NCI-H1048 (cell line): ENCODE measurements at regions not wholly inside any gene's neighbourhood (a gene's known extent, or its start where the extent isn't known, plus 50 kb on each side); places are given as distances from the start of the nearest gene placed in this dataset.

ENCODE experiments used
- DNase-seq: peaks from one replicate; lab custom pipeline; 2025; lab: John Stamatoyannopoulos, UW

DNA sequence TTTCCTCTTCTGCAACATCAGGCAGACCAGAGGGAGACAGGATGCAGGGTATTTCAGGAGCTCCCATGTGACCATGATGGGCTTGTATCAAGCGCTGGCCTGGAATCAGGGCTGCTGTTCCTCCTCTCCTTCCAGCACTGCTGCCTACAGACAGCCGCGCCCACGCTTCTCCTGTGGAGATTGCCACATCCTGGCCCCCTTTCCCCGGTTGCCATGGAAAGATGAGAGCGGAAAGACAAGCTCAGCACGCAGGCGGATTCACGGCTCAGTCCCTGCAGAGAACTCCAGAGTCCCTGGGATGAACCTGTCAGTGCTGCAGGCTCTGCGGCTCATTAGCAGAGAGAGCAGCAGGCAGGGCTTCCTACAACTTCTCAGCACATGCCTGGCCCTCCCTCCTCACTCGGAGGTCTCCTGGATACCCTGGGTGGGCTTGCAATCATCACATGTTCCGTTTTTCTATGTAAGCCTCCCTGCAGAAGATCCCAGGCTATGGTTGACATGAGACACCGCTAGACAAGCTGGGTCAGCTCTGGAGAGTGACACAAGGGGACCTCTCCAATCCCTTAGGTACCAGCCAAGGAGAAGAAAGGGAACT lies 497.8 kb upstream of the MYT1L start:
- DNase-seq = no peak

- DNase-seq = no peak
Measured at GRCh38 chr2:2827761-2828221, 496.7 kb upstream of the MYT1L start.

DNA sequence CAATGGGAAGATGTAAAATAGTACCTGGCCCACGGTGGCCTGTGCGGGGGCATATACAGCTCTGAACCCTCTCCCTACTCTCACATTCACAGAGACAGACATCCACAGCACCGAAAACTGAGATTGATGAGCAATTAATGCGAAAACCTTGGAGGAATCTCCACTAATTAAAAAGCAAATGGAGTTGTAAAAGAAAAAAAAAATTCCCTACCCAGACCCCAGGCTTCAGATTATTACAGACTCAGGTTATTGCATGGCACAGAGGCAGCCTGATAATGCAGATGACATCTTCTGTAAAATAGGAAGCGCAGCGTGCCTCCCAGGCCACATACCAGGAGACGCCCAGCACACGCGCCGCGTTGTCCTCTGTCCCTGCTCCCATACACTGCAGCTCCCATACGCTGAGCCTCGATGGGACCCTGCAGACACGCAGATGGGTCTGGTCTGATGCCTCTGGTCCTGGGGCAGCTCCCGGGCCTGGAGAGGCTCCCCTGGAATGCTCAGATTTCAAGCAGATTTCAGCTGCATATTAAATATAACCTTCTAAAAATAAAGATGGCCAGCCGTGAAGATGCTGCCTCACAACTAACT lies 496.1 kb upstream of the MYT1L start:
- DNase-seq = no peak

GRCh38 chr2:2826621-2827020 lies 495.5 kb upstream of the MYT1L start:
- no peak for DNase-seq

GRCh38 chr2:2826209-2826551 lies 495.1 kb upstream of the MYT1L start:
- DNase-seq = no peak

DNA sequence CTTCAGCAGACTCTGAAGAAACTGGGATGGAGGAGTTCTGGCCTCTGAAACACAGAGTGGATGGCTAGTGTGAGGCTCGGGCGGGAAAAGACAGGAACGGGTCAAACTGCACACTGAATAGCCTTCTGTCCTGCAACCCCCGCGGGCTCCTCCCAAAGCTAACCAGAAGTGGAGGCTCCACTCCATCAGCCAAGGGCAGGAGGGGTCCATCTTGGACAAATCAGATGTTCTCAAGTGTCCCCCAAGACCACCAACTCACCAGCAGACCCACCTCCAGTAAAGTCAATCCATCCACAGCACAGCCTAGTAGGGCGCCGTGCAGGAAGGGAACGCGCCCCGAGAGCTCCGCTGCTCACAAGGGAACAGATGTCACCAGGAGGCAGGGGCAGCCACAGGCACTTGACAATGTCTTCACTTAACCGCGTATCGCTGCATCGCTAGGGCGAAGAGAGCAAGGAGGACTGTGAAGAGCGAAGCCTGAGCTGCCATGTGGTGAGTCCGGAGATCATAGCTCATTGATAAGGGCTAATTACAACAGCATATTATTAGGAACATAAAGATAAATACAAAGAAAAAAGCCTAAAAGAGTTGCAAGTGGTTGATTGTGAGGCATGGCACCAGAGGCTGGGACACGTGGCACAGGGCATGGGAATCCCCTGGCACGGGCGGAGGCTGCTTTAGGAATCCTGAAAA lies 494.6 kb upstream of the MYT1L start:
- DNase-seq = no peak

GRCh38 chr2:2825062-2825461 lies 494.0 kb upstream of the MYT1L start:
- no peak for DNase-seq

- no peak for DNase-seq
Measured at GRCh38 chr2:2824588-2824987, 493.5 kb upstream of the MYT1L start.

DNA sequence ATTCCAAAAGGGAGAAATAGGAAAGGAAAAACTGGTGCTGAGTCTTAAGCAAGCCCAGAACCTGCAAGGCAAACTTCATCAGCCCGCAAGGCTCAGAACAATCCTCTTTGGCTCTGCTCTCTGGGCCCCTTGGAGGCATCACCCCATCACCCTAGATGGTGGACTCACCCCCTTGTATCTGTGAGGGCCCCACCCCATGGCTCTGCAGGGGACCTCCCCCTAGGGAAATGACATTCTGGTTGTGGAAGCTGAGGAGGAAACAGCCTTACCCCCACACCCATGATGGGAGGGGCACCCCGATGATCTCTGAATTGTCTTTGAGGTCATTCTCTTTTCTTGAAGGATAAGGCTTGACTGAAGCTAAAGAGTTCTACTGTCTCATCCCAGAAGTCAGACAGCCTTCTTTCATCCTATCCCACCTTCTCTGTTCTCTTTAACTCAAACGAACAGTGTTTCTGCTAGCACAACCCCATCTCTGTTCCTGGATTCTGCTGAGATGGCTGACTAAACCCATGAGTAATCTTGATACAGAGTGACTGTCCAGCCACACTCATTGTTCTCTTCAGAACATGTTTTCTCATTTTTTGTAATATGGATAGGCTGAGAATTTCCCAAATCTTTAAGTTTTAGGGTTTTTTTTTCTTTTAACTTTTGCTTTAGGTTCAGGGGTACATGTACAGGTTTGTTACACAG lies 492.1 kb upstream of the MYT1L start:
- DNase-seq = no peak

- no peak for DNase-seq
Measured at GRCh38 chr2:2822143-2822542, 491.1 kb upstream of the MYT1L start.

GRCh38 chr2:2812648-2813047 lies 481.6 kb upstream of the MYT1L start:
- DNase-seq = no peak

DNA sequence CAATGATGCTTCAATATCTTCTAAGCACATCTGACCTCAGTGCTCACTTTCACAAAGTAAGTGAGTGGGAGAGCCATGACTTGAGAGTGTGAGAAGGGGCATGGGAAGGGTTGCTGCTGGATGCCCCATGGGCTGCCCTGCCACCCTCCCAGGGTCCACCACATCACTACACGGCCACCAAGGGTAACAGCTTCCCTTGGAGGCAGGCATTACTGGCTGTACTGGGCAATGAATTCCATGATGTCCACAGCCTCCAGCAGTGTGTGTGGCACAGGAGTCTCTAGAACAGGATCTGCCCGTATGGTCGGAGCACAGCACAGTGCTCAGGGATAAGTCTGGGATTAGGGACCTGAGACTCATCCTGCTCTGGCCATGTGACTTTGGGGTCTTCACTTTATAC lies 481.0 kb upstream of the MYT1L start:
- no peak for DNase-seq

- DNase-seq = no peak
Measured at GRCh38 chr2:2810504-2810903, 479.4 kb upstream of the MYT1L start.

DNA sequence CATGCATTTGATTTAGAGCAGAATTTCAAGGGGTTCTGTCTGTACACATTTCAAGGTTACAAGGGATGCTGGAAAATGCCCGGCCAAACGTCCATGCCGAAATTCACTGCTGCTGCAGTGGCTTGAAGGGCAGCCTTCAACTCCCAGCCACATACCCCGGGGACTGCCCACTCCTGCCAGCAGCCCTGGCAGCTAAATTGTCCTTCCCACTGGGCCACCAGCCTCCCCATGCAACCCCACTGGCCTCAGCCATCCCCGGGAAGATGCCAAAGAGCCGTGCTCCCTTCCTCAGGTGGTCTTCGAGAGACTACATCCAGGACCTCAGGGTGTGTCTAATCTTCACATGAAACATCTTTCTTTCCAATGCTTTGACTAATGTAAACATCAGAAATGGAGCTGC lies 478.7 kb upstream of the MYT1L start:
- no peak for DNase-seq

DNA sequence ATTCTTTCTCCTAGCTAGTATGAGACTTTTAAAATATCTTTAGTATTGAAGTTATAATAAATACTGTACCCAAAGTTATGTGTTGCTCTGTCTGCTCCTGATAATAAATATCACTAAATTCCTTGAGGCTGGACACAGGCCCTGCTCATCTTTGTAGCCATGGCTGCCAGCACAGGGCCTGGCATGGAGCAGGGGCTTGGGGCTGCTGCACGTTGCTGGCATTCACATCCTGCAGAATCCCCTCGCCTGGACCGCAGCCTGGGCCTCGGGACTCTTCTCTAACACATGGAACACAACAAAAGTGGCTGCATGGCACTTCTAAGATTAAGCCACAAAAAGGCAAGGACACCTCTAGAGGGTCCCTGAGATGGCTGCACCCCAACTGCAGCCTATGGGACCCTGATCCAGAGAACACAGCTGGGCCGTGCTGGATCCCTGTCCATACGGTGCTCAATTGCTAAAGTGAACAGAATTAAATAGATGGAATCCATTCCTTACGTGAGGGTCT lies 477.5 kb upstream of the MYT1L start:
- no peak for DNase-seq

- DNase-seq = no peak
Measured at GRCh38 chr2:2806711-2807110, 475.6 kb upstream of the MYT1L start.

DNA sequence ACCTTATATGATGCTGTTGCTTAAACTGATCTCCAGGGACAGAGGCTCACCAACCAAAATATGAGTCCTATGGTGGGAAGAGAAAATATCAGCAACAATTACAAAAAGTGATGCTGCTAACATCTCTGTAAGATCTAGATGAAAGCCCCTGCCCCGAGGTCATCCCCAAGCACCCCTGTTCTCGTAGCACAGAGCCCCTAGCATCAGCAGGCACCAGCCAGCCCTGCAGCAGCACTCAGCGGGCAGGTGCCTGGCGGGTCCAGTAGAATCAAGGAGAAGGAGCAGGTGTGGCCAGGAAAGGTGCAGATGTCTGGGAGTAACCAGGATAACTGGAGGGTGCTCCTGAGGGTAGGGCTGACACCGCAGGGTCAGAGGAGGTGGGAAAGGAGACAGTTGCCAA lies 474.2 kb upstream of the MYT1L start:
- no peak for DNase-seq

DNA sequence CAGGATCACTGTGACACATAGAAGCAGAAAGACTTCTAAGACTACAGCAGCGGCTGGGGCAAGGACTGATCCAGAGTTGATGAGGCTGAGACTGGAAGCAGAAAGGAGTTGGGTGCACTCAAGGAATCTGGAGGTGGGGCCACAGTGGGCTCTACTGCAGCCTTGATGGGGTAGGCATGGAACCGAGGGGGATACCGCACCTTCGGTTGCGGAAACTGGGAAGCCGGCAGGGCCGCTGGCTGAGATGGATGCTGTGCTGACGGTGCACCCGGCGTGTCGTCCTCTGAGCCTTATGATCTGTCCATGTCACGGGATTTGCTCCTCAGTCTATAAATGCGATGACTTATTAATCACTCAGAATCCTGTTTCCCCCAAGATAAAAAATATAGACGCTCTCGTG lies 473.5 kb upstream of the MYT1L start:
- no peak for DNase-seq

- DNase-seq = no peak
Measured at GRCh38 chr2:2801458-2801857, 470.4 kb upstream of the MYT1L start.

DNA sequence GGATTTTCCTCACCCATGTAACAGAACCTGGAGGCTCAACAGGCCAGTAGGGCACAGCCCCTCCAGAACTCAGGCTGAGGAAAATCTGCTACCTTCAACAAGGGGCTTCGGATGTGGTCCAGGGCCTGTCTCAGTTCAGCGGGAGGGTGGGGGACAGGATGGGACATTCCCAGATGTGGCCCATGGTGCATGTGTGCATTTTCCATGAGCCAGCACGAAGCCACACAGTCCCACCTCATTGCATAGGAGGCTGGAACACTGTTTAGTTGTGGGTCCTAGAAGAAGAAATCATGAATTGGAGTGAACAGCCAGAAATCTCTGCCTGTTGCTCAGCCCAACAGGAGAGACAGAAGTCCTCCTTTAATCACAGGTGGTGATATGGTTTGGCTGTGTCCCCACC lies 469.6 kb upstream of the MYT1L start:
- no peak for DNase-seq

- DNase-seq = no peak
Measured at GRCh38 chr2:2800001-2800400, 468.9 kb upstream of the MYT1L start.

DNA sequence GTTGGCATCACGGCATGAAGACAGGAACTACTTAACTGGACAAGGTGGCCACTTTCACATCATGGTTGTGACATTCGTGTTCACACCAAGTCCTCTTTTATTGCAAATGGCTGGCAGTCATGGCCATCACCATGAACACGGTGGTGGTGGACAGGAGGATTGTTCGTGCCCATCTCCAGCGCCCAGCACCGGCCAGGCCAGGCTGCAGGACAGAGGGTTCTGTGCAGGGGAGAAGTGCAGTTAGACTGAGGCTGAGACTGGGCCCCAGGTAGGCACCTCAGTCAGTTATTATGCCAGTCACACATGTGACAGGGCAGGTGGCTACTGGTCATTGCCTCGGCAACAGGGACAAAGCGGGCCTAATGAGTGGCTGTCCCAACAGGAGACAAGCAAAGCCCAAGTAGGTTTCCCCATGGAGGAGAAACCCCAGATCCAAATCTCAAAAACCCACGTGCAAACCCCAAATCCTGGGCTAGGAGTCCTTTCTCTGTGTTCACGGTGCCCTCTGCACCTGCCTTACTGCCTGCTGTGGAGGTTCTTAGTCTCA lies 468.1 kb upstream of the MYT1L start:
- no peak for DNase-seq

DNA sequence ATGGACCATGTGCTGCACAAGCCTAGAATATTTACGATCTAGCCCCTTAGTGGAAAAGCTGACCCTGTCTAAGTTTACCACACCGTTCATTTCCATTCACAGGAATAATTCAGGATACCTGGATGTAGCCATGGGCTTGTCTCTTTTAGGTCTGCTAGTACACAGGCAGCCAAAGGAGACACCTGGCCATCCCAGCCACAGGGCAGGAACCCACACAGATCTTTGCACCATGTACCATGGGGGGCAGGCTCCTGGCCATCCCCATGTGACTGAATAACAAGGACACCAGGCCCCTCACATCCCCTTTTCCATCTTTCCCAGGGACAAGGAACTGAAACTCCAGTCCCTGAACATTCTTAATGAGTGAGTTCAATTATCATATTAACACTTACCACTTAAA lies 467.3 kb upstream of the MYT1L start:
- DNase-seq = no peak
